OCI-LY3 (cell line): ENCODE measurements at regions not wholly inside any gene's neighbourhood (a gene's known extent, or its start where the extent isn't known, plus 50 kb on each side); places are given as distances from the start of the nearest gene placed in this dataset.

Source experiments
- CTCF ChIP-seq: fragments of 200-600, 300-600 bp; sonication (generic); IDR thresholded peaks from 2 replicates; pipeline ENCODE4 v1.5.1; 2014; ENCODE audit warnings: antibody characterized with exemption, low read length, low read depth
- EZH2phosphoT487 ChIP-seq: fragments of 200-600 bp; shearing (Covaris generic); IDR thresholded peaks from 2 replicates; pipeline ENCODE4 v1.6.1; 2018; ENCODE audit warnings: antibody characterized with exemption, mixed run types, low read depth

DNA sequence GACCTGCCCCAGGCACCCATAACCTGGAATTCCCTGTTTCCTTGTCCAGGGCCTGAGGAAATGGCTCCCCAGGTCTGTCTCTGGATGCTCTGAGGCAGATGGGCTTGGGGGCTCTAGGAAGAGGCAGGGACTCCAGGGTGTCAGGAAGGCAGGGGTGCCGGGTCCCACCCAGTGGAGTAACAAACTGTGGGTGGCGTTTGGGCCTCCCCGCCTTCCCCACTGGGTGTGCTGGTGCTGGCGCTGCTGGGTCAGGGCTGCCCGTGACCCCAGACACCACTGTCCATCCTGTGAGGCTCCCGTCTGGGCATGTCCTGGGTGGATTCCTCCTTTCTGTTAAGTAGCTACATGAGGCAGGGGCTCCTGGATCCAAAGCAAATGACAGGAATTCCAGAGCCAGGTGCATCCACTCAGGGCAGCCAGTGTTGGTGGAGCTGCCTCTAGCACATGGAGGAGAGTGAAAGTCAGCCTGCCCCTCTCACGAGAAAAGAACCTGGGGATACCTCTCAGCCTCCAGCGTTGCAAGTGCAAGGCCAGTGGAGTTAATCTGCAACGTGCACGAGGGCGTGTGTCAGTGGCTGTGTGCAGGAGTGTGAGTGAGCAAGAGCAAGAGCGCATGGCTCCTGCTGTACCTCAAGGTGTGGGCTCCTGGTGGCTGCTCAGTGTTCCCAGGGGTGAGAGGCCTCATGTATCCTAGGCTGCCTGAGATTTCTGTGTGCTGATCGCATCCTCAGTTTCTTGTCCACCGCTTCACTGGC lies 403.1 kb downstream of the TMEM121 start:
- TF ChIP-seq EZH2phosphoT487 (no peak), CTCF (no peak)
